Epidermal melanocyte (primary cell): ENCODE measurements at regions not wholly inside any gene's neighbourhood (a gene's known extent, or its start where the extent isn't known, plus 50 kb on each side); places are given as distances from the start of the nearest gene placed in this dataset.
"Not testable (repeated sequence)": the region's sequence is repeated elsewhere in the genome, so short reads cannot be mapped to it uniquely, and the experiment has no call there.

ENCODE experiments used
- DNase-seq: peaks from one replicate; pipeline ENCODE4 v3.0.0; 2011; ENCODE audit warnings: low spot score; ENCODE audit not compliant: insufficient read length

DNA sequence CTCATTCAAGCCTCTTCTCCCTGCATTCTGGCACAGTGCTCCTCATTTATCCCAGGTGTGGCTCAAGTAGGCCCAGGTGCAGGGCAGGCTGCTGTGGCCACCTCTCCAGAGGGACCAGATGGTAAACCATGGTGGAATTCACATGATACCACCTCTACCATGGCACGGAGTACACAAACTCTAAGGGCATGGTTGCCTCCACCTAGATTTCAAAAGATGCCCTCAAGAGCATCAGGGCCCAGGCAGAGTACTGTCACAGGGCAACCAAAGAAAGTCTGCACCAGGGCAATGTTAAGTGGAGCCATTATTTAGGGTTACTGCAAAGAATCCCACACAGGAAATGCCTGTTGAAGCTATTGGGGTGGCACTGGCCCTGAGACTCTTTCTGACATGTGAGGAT, 647.1 kb upstream of the MIR17HG start:
- DNase-seq = no peak

DNA sequence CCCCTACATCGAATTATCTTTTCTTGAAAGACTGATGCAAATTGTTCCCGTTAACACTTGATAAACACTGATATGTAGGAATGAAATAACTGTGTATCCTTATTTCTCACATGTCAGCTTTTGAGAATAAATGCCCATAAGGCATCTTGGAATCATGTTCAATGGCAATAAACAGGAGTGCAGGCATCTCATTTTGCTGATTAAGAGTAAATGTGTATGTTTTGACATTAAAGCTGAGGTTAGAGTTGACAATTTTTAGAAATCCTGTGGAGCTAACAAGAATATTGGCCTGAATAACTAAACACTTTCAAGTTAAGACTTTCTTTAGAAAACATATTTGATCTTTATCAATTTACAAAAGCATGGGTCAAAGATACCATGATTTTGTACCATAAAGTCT, 646.2 kb upstream of the MIR17HG start:
- no peak for DNase-seq

DNA sequence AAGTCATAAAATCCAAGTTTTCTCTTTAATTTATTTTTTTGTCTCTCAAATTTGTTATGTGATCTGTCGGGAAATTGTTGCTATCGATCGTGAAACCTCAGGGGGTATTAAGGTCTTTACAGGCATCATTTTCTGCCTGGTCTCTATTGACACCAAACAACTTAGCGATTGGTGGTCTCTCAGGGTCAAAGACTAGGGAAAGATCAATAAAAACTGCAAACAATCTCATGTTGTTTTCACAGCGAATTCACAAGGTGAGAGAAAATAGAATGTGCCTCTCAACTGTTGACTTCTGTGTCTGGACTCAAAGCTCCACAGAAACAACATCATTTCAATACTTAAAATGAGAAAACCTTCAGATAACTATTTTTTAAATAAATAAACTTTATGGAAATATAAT, 645.4 kb upstream of the MIR17HG start:
- no peak for DNase-seq

DNA sequence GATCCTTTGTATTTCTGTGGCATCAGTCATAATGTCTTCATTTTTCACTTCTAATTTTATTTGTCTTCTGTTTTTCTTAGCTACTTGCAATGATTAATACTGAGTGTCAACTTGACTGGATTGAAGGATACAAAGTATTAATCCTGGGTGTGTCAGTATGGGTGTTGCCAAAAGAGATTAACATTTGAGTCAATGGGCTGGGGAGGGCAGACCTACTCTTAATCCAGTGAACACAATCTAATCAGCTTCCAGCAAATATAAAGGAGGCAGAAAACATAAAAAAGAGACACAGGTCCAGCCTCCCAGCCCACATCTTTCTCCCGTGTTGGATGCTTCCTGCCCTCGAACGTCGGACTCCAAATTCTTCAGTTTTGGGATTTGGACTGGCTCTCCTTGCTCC, 640.9 kb upstream of the MIR17HG start:
- DNase-seq = no peak

DNA sequence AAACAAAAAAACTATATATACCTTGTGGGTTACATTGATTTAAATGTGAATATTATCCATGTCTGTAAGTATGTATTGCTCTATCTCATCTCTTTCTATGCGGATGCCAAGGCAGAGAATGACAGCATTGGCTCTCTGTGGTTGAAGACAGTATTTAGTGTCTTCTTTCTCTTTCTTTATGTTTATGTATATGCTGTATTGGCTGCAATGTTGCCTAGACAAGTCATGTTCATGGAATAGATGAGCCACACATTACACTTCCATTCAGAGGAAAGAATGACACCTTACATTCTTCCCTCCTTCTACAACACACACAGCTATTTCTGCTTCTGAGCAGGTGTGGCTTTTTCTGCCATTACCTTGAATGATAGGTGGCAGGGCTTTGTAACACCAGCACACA, 639.4 kb upstream of the MIR17HG start:
- no peak for DNase-seq

DNA sequence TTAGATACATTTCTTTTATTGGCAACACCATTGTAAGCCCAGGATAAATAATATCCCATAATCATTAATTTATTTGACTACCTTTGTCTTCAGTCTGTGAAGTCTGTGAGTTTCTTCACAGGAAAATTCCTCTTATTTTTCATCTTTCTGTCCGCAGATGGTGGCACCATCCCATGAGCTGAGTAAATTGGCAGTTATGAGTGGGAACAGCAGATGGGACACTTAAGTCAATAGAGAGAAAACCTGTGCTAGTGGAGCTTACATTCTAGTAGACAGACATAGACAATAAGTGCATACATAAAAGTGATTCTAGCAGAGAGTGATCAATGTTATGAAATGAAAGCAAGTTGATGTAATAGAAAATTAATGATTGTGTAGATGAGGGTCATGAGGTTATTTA, 638.2 kb upstream of the MIR17HG start:
- DNase-seq = no peak

DNA sequence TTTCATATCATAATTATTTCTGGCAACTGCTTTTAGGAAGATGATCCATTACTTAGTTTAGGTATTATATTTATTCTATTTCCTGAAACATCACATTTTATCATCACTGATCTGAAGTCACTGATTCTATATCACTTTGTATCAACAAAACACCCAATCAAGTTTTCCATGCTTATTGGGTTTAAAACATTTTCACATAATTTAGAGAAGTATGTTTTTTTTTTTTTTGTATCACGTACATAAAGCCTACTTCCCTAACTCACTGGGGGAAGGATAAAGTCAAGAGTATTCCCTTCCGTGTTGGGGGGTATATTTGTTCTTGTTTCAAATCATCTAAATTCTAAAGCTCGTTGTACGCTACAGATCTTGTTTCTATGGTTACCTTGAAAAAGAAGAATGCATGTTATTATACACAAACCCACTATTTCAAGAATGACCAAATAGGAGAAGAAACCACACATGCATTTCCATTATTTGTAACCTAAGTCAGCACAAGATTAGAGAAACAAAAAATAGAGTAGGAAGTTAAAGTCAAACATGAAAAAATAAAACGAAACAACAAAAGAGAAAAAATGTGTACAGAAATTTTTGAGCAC, 637.2 kb upstream of the MIR17HG start:
- DNase-seq = no peak

DNA sequence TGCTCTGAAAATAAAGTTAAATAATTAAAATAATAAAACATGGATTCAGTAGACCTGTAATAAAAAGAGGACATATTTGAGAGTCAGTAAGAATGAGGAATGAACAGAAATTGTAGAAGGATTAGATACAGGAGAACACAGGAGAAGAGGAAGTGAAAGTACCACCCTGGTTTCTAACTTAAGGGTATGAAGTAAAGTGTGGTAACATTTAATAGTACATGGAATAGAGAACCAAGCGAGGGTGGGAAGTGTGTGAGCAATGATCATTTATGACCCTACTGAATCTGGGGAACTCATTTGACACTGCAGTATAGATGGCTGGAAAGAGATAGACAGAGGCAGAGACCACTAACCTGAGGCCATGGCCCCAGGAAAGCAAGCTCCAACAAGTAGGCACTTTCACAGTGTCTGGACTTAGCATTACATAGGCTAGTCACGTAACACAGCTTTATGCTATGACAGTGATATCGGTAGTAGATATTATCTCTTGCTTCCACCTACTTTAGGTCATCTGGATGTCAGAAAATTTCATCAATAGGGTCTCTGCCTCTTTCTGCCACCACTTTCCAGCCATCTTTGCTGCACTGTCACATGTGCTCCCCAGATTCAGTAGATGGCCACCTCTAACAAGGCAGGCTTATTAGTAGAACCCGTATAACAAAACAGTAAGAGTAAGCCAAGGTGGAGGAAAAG, 633.9 kb upstream of the MIR17HG start:
- no peak for DNase-seq

DNA sequence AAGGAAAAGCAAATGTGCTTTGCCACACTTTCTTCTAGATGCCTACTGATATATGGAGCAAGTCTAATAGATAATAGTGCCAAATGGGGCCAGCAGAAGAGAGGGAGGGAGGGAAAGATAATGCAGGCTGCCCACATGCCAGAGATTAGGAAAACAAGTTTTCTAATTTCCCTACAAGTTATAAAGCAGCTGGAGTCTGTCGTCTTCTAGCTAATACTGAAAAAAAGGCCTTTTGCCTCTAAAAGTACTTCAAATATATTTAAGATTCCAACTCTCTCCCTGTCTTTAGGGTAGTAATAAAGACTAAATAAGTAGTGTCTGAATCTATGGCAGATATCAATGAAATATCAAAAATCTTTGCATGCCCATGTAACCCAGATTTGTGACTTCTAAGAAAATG, 632.0 kb upstream of the MIR17HG start:
- DNase-seq = no peak

DNA sequence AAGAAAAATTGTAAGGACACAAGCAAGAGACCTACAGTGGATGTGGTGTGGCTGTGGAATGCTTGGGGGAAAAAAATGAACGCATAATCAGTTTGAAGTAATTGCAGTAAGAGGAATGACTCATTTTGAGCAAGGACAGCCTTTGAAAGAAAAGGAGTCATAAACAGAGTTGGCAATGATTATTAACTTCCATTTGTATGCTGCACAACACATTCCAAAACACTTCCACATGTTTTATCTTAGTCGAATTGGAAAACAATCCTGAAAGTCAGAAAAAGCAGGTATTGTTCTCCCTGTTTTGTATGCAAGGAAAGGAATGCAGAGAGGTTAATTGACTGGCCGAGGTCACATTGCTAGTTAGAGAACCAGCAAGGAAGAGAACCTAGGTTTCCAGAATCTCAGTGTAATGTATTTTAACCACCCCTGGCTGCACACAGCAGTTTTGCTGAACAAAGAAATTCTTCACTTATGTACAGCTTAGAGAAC, 630.0 kb upstream of the MIR17HG start:
- DNase-seq = peak; percentile 28

DNA sequence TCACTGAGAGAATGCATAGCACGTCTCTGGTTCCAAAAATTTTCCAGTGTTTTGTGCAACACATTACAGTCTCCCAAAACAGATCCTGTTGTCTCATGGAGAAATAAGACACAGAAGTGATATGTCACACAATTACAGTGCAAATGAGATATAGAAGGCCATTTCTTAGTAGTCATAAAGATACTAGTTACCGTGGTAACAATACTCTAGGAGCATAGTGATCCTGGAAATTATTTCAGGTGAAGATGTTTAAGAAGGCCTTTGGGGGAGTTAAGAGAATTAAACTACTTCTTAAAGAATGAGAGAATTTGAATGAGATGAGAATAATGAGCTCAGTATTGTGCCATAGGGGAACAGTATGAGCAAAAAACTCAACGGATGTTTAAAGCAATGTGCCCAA, 628.0 kb upstream of the MIR17HG start:
- DNase-seq = no peak

DNA sequence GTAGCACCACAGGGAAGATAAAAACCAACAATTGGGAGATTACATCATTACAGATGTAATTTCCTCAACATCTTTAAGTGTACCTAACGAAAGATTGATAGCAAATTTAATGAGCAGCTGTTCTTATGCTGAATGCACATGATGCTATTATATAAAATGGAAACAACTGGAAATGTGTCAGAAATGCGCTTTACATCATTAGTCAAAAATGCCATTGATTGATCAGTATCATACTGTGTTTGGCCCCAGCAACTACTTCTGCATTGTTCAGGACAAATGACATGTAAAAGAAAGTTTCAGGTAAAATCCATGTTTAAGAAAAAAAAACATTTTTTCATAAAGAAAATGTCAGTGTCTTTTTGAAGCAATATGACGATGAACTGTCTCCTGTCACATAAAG, 625.5 kb upstream of the MIR17HG start:
- no peak for DNase-seq

DNA sequence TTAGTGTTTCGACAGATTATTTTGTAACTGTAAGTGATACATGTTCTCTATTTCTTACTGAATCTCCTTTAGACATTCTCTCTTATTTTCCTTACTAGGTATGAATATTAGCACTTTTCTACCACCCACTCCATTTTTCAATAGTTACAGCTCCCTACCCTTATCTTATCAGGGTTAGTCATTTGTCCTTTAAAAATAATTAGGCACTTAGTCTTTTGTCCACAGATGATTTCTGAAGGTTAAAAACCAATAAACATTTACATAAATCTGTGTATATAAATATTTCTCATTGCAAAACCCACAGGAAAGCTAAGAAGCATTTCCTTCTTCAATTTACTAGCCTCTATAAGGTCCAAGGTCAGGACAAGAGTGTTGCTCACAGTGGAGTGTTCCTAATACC, 624.1 kb upstream of the MIR17HG start:
- no peak for DNase-seq

DNA sequence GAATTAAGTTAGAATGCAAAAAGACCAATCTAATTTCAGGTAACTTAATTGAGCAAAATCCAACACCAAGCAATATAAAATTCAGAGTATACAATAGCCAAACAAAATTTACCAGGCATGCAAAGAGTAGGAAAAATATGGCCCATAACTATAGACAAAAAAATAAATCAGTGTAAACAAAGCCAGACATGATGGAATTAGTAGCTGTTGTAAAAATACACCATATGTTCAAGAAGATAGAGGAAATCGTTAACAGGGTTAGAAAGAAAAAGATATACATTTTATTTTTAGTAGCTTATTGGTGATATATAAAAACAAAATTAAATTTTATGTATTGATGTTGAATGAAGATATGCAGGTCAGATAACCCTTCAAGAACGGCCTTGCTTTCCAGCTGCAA, 621.1 kb upstream of the MIR17HG start:
- DNase-seq = no peak

DNA sequence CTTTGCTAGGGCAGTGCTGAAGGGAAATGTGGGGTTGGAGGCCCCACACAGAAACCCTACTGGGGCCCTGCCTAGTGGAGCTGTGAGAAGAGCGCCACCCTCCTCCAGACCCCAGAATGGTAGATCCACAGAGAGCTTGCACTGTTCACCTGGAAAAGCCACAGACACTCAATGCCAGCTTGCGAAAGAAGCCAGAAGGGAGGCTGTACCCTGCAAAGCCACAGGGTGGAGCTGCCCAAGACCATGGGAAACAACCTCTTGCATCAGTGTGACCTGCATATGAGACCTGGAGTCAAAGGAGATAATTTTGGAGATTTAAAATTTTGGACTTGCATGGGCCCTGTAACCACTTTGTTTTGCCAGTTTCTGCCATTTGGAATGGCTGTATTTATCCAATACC, 615.4 kb upstream of the MIR17HG start:
- no peak for DNase-seq

DNA sequence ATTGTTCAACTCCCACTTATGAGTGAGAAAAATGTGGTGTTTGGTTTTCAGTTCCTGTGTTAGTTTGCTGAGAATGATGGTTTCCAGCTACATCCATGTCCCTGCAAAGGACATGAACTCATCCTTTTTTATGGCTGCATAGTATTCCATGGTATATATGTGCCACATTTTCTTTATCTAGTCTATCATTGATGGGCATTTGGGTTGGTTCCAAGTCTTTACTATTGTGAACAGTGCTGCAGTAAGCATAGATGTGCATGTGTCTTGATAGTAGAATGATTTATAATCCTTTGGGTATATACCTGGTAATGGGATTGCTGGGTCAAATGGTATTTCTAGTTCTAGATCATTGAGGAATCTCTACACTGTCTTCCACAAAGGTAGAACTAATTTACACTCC, 613.0 kb upstream of the MIR17HG start:
- DNase-seq = not testable (repeated sequence)

DNA sequence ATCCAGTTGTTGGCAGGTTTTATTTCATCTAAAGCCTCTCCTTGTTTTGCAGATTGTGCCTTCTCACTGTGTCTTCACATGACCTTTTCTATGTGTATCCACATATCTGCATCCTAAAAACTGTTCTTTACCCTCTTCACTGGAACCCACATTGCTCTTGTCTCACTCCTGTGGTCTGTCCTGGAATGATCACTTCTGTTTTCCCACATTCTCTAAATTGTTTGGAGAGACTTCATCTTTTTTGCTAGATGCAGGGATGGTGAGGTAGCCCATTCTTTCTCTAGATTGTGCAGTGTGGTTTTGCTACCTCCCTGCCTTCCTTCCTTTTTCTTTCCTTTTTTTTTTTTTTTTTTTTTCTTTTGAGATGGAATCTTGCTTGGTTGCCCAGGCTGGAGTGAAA, 608.6 kb upstream of the MIR17HG start:
- DNase-seq = no peak

DNA sequence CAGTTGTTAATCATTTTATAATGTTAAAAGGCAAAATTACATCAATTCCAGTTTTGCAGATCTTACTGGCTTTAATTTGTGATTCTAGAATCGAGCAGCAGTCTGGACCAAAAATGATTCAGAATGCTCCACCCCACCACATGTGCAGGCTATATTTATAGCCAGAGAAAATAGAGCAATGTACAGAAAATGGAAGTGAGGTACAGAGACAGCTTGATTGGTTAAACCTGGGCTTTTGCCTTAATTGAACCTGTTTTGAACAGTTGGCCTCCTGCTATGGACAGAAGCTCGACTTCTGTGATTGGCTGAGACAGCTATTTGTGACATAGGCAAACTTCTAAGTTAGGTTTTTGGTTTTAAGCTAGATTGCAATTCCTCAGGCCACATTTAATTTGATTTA, 607.4 kb upstream of the MIR17HG start:
- DNase-seq = no peak

DNA sequence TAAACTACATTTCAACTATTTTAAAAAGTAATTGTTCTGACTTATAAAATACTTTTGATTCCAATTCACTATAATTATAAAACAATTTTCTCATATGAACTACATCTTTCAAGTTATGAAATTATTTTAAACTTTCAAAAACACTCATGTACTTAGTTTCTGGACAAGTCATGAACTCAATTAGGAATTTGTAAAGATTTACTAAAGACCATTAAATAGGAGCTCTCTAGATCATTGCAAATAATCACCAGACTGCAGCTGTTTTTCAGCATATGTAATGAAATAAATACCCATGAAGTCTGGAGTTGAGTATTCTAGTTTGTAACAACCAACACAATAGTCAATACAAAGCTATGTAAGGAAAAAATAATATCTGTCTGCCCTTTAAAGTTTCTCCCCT, 605.1 kb upstream of the MIR17HG start:
- no peak for DNase-seq

DNA sequence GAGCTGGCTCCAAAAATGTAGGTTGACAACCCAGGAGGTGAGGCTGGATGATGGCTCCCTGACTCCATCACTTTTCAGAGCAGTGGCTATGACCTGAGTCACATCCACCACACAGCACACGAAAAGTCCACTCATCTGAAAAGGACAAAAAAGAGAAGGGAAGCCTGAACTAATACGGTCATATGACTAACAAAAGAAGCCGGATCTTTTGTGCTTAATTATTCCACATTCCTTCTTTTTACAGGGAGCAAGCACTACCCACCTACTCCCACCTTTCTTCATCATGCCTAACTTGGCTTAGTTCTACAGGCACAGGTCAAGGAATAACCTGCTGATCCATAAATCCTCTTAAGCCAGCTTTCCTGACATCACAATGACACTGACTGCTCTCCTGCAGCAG, 601.3 kb upstream of the MIR17HG start:
- DNase-seq = no peak

DNA sequence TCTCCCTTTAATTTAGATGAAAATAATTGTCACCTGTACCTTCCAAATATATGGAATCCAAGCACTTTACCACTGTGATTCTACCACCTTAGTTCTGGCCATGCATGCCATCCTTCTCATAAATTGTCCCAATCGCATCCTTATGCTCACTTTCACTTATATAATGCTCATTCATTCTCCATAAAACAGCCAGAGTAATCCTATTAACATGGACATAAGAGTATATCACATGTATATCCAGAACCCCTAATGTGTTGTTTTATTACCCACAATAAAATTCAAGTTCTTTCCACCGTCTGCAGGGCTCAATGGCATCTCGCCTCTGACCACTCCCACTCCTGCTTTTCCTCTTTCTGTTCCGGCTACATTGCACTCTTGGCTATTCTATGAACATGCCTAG, 597.5 kb upstream of the MIR17HG start:
- DNase-seq = no peak

DNA sequence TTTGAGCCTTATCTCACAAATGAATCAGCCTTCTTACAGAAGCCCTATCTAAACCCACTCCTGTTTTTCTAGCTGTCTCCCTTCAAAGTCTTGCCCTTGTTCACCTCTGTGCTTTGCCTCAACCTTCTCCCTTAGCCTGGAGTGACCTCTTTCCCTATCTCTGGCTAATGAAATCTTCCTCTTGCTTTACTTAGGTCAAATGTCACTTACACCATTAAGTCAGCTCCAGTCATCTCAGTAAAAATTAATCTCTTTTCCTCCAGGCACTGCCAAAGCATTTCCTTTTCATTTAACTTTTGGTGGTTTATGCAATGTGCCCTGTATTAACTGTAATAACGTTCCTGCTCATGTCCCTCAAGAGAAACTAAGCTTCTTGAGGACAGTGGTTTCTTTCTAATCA, 596.5 kb upstream of the MIR17HG start:
- no peak for DNase-seq

DNA sequence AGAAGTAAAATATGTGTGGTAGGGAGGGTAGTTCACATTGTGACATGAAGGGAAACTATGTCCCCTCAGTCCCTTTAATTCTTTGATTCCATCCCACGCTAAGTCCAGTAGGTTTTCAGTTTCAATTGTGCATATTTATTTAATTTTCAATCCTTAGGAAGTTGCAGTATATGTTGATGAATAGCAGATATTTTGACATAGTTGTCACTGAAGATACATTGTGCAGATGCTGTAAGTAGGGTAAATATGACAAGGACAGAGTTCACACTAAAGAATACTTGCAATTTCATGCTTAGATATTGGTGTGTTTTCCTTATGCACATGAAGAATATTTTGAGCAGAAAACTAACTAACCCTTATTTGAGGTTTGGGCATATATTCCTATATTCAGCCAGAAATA, 595.4 kb upstream of the MIR17HG start:
- DNase-seq = no peak
